Lower leg skin (tissue), 4 donors: ENCODE measurements at regions not wholly inside any gene's neighbourhood (a gene's known extent, or its start where the extent isn't known, plus 50 kb on each side); places are given as distances from the start of the nearest gene placed in this dataset.

Experiments
- DNase-seq, 2 donors: peaks; one replicate each; pipeline ENCODE4 v3.0.0-alpha.2; 2019; ENCODE audit warnings: low spot score in 2 of 2
- H3K4me3 ChIP-seq: fragments of 200-600 bp; sonication (generic); 2 replicates; pipeline ENCODE4 v1.5.1; 2017; ENCODE audit warnings: mild to moderate bottlenecking, low read depth; ENCODE audit not compliant: poor library complexity, severe bottlenecking
- CTCF ChIP-seq, 3 donors: fragments of 450-650 bp; IDR thresholded peaks; one replicate each; pipeline ENCODE4 v1.5.1; 2016; ENCODE audit warnings: antibody characterized with exemption in 3 of 3, mild to moderate bottlenecking in 3 of 3, moderate library complexity in 2 of 3
- POLR2A ChIP-seq, 2 donors: fragments of 450-650 bp; IDR thresholded peaks; one replicate each; pipeline ENCODE4 v1.6.1; 2016 to 2017; ENCODE audit warnings: antibody characterized with exemption in 2 of 2, mild to moderate bottlenecking in 1 of 2, moderate library complexity in 1 of 2
- WGBS, 2 donors: methylation state at CpG; one replicate each; pipeline ENCODE4 v1.1.5; 2018; 5-methylcytosine and 5-hydroxymethylcytosine counted together
- intact Hi-C: fragments of 100-400 bp; cut with DNase I; formaldehyde crosslinking; loops from one replicate; pipeline ENCODE4 v1.15.0; 2023; ENCODE audit warnings: low total_unique reads

- TF ChIP-seq CTCF (IDR thresholded peaks at IDR 0.05) (no peak), POLR2A (IDR thresholded peaks at IDR 0.05) (no peak)
- no peak overlapping the region for H3K4me3 ChIP-seq
- no peak for DNase-seq
- WGBS, 2 donors = 78 to 87% methylated on average over 2 of the region's 2 CpGs
- intact Hi-C loops = no loop called here
Measured at GRCh38 chr7:34396437-34397064, 261.5 kb upstream of the NPSR1 start.

GRCh38 chr7:34401776-34402175, 256.2 kb upstream of the NPSR1 start:
- H3K4me3 ChIP-seq = no peak overlapping the region
- DNase-seq = no peak
- TF ChIP-seq CTCF (IDR thresholded peaks at IDR 0.05) = no peak
- TF ChIP-seq POLR2A (IDR thresholded peaks at IDR 0.05) = no peak
- intact Hi-C loops = no loop called here
- 80 to 88% methylated on average over 2 of the region's 2 CpGs for WGBS, 2 donors

- no peak overlapping the region for H3K4me3 ChIP-seq
- intact Hi-C loops = no loop called here
- 18 to 20% methylated on average over 5 of the region's 5 CpGs for WGBS, 2 donors
- TF ChIP-seq POLR2A (IDR thresholded peaks at IDR 0.05) (no peak), CTCF (IDR thresholded peaks at IDR 0.05) (no peak)
- no peak for DNase-seq
Measured at GRCh38 chr7:34406848-34407530, 251.0 kb upstream of the NPSR1 start.

- H3K4me3 ChIP-seq = no peak overlapping the region
- no peak for TF ChIP-seq POLR2A (IDR thresholded peaks at IDR 0.05)
- no peak for TF ChIP-seq CTCF (IDR thresholded peaks at IDR 0.05)
- WGBS, 2 donors = 51 to 54% methylated on average over 2 of the region's 2 CpGs
- intact Hi-C loops = no loop called here
- DNase-seq = no peak
Measured at GRCh38 chr7:34407586-34407985, 250.4 kb upstream of the NPSR1 start.

- 73 to 77% methylated on average over 3 of the region's 3 CpGs for WGBS, 2 donors
- intact Hi-C loops = no loop called here
- H3K4me3 ChIP-seq = no peak overlapping the region
- TF ChIP-seq POLR2A (IDR thresholded peaks at IDR 0.05) = no peak
- TF ChIP-seq CTCF (IDR thresholded peaks at IDR 0.05) = no peak
- DNase-seq = no peak
Measured at GRCh38 chr7:34417781-34418180, 240.2 kb upstream of the NPSR1 start.
